ENCODE measurements at regions not wholly inside any gene's neighbourhood (a gene's known extent, or its start where the extent isn't known, plus 50 kb on each side); places are given as distances from the start of the nearest gene placed in this dataset.
"Not testable (repeated sequence)": the region's sequence is repeated elsewhere in the genome, so short reads cannot be mapped to it uniquely, and the experiment has no call there.

DNA sequence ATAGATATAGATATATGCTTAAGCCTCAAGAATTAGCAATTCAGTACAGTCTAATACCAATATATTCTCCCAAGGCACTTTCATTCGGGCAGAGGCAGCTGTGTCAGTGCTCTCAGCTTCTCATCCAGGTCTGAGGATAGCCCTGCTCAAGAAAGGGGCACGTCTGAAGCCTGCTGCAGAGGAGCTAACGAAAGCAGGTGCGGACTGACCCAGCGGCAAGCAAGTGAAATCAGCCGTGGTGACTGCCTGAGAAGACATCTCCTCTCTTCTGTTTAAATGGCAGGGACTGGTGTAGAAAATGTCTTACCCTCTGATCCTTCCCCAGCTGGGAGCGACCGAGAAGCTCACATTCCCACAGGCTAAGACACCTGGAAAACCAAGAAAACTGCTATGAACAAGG is 468.6 kb downstream of the BRD1 start:
- DNase-seq: no peak

DNA sequence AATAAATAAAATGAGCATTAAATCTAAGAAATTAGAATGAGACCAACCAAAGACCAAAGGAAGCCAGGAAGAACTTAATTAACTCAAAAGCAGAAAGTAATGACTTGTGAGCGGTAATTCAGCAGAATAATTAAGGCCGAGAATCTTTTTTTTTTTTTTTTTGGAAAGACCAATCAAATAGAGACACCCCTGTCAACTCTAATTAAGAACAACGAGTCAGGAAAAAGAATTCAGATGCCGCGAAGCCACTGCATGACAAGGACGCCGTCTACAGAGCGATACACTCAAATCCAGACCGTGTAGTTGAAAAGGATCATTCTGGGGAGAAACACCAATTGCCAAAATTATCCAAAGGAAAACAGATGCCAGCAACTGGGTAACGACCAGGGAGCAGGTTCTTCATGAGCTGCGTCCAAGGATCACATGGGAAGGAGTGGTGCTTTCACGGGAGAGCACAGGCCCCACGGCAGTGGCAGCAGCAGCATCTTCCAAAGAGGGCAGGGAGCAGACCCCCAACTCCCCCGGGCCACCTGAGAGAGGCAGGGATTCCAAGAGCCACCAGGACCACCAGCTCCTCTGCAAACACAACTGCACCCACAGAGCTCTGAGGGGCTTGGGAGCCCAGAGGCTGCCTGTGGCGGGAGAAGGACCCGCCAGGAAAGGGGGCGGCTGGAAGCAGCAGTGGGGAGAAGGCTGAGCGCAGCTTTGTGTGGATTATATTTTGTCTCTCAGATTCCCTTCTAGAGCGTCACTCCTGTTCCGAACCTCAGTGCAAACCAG is 469.8 kb downstream of the BRD1 start:
- DNase-seq: no peak

DNA sequence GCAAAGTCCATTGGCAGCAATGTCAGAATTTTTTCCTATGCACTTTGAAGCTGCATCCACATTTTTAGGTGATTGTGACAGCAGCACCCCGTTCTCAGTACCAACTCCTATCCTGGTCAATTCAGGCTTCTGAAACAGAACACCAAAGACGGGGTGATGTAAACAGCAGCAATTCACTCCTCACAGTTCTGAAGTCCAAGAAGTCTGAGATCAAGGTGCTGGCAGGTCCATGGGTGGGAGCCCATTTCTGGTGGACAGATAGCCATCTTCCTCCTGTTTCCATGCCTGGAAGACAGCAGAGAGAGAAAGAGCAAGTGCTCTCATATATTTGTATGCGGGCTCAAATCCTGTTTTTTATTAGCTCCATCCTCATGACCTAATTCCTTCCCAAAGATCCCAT is 471.2 kb downstream of the BRD1 start:
- no peak for DNase-seq

DNA sequence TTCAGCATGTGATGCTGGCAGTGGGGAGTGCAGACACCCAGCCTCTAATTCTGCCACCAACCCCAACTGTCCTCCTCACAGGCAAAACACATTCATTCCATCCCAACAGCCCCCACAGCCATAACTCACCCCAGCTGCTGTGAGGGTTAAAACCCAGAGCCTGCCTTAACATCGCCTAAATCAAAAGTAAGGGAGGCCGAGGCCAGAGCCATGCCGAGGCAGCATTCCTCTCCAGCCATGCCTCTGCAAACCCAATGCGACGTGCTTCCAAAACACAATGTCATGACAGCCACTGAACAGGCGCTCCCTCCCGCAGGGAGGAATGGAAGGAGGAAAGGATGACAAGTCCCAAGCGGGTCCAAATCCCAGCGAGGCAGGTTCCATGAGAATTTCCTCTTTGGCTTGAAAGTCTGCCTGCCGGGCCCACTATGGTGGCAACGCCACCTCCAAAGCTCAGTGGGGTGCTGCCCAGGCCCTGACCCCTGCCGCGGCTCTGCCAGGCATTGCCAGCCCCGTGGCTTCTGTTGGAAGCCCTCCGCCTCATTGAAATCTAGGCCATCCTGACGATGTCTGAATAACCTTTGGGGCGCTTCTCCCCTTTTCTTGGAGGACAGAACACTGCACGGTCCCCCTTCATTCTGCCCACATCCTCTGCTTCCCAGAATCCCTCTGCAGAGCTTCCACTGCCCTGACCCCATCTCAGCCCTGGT is 472.3 kb downstream of the BRD1 start:
- DNase-seq: no peak

DNA sequence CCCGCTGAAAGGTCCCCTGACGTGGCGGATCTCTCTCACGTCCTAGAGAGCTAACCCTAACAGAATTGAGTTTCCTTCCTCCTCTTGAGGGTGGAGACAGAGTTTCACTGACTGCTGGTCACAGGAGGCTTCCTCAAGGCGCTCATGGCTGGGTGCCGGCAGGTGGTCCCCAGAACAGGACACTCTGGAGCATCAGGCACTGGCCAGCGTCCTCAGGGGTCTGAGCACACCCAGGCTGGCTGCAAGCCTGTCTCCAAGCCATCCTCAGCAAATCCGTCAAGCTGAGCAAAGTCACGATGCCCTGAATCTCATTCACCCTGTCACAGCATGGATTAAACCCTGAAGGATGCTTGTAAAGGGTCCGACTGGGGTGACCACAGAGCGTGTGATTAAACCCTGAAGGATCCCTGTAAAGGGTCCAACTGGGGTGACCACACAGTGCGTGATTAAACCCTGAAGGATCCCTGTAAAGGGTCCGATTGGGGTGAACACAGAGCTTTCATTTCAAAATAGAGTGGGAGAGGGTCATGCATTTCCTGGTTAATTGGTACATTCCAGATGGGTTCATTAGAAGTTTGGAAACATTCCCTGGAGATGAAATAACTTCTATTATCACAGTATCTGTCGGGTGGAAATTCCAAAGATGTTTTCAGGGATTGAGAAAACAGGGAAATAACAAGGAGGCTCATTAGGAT is 473.0 kb downstream of the BRD1 start:
- peak in 1 of 2 donors; percentile 2 for DNase-seq

DNA sequence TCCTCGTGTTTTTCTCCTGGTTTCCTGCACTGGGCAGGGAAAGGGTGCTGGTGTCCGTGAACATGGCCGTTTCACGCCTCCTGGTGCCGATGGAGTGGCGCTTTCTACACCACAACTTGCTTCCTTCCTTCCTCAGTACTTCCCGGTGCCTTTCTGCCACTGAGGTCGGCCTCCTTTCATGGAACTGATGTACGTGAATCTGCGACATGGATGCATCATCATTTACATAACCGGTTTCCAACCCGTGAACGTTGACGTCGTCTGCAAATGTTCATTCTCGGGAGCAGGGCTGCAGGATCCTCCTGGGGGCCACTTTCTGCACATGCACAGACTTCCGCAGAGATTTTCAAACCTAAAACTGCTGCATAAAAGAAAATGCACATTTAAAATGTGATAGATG is 474.4 kb downstream of the BRD1 start:
- DNase-seq: no peak

DNA sequence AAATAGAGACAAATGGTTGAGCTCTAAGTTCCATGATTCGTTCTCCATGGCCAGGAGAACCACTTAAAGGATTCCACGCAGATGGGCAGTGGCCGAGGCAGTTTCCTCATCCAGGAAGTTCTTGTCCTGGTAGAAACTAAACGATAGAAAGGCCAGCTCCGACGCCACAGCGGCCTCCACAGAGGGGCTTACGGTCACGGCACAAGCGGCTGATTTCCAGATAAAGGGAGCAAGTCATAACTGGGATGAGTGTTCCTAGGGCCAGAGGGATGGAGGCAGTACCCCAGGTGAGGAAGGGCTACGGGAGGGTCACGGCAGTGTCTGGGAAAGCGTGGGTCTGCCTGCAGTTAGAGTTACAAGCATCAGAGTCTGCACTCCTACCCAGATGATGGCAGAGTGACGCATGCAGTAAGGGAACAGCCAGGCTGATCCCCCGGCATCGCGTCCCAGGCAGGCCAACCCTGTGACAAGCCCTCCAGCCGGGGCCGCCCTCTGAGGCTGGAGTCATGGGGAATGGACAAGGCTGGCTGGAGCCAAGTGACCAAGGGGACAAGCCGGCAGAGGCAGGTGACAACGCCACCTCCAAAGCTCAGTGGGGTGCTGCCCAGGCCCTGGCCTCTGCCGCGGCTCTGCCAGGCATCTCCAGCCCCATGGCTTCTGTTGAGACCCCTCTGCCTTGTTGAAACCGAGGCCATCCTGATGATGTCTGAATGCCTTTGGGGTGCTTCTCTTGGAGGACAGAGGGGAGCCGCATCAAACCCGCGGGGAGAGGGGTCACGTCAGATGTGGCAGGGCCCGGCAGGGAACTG is 475.1 kb downstream of the BRD1 start:
- DNase-seq: no peak

DNA sequence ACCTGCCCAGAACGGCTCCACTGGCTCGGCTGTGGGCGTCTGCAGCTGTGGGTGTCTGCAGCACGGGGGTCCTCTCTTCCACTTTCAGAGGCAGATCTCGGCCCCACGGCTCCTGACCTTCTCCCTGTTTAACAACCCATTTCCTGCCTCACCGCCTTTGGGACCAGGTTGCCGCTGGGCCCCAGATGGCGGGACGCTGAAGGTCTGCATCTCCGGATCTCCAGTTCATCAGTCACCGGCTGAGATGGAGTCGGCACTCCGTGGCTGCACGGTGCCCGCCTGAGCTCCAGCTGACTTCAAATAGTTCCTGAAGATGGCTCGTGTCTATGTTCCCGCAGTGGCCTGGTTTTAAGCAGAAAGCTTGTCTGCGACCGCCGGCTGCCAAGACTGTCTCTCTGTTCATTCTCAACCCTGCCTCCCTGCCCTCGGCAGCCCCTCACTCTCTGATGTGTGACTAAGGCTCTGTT is 475.9 kb downstream of the BRD1 start:
- DNase-seq: no peak

DNA sequence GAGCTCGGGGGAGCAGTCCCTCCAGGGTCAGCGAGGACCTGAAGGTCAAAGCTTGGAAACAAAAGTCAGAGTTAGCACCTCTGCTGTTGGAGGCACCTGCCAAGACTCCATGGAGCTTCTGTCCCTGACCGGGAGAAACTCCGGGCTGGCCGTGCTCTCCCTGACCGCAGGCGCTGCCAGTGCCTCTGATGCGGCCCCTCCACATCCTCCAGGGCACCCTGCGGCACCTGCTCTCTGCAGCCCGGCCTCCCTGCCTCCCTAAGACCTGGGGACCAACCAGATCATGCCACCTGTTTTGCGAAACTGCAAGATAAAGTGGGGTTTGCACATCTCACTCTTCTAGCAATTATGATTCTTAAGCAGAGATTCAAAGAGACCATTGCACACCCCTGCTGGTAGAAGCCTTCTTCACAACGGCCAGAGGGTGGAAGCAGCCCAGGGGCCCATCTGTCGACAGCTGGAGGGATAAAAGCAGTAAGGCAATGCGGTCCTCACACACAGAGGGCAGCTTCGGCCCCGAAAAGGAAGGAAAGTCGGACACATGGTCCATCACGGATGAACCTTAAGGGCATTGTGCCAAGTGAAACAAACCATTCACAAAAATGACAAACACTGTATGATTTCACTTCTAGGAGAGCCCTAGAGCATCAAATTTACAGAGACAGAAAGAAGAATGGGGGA is 477.1 kb downstream of the BRD1 start:
- DNase-seq: no peak

DNA sequence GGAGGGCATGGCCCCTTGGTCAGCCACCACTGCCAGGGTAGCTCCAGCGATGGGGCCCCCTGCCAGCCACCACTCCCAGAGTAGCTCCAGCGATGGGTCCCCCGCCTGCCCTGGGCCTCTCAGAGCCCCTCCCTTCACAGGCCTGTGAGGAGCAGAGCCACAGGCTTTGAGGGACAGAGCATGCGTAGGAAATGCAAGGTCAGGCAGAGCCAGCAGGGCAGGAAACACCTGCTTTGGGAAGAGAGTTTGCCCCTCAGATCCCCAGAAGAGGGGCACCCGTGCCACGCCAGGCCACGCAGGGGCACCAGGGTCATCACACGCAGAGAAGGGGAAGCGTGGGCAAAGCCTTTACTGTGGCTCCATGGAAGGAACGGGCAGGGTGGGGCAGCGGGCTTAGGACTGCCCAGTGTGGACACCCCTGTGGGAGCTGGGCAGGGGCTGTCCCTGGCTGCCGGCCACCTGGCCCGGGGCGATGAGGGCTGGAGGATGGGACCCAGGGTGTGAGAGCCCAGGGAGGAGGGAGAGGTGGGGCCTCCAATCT is 477.8 kb downstream of the BRD1 start:
- no peak for DNase-seq

DNA sequence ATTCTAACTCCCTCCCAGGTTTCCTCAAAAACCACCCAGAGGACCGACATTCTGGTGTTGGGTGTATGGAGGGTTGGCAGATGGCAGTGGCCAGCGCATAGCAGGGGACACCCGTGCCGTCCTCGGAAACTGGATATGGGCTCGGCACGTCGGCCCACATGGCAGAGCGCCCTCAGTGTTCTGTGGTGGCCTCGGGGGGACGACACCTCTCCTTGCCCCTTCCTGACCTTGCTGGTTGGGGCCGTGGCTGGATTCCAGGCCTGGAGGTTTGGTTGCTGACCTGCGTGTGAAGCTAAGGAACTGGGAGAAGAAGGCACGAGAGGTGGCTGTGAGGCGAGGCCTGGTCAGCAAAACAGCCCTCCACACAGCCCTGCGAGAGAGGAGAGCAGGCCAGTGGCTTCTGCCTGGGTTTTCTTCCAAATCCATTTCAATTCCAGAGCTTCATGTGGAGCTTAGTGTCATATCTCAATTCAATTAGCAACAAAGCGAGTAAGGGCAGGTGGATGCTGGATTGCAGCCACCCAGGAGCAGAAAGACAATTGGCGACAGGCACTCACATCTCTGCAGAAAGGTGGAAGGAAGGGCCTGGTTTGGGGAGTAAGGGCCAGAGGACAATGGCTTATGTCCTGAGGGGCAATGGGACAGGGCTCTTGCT is 478.4 kb downstream of the BRD1 start:
- DNase-seq: no peak

DNA sequence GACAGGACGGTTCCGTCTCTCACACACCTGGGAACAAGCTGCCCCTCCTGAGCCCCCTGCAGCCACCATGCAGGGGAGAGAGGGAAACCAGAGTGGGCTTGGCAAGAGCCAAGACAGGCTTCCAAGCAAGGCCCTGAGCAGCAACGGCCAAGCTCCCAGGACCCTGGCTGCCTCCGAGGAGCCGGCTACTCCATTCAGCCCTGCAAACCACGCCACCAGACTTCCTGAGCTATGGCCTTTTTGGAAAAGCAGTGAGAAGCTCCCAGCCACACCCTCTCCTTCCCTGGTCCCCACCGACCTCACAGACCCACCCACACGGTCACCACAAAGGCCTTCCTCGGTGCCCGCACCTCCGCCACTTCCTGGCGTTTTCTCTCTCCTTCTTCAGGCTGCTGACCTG is 479.0 kb downstream of the BRD1 start:
- no peak for DNase-seq

DNA sequence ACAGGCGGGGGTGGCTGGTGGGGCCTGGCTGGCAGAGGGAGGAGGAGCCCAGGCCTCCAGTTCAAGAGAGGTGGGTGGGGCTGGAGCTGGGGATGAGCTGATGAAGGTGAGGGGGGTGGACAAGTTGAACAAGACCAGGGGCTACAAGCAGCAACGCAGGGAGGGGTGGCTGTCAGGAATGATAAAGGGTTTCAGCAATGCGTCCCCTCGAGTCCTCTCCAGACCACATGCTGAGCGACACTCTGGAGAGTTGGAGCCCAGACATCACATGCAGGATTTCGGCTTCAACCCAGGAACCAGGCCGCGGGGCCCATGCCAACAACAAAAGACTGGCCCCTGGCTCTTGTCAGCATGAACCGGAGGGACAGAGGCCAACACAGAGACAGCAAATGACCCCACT is 480.3 kb downstream of the BRD1 start:
- DNase-seq: no peak

DNA sequence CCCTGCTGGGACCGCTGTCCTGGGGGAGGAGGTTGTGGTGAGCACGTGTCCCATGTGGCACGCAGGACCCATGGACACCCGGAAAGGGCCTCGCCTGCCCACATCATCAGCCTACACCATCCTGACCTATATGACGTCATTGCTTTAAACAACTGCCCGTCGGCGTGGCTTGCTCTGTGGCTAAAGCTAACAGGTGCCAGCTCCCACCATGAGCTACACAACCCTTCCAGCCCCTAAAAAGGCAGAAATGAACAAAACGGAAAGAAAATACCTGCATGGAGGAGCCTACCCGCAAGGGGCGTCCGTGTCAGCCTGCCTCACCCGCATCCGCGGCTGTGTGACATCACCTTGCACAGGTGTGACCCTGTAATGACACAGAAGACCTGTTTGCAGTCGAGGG is 481.8 kb downstream of the BRD1 start:
- DNase-seq: no peak

DNA sequence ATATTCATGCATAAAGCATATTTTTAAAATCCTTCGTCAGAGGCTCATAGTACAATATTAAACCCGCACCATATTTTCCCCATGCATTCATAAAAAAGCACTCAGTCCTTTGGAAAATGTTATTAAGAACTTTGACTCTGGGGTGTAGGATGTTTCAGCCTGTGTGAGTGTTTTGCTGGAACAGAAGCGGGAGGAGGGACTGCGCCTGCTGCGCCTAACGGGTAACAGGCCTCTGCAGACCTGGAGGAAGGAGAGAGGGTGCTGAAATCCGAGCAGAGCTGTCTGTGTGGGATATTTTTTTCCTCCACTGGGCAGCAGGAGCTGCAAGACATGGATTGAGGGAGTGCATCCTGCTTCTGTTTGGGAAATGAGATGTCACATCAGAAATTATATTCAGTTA is 483.0 kb downstream of the BRD1 start:
- DNase-seq: no peak

DNA sequence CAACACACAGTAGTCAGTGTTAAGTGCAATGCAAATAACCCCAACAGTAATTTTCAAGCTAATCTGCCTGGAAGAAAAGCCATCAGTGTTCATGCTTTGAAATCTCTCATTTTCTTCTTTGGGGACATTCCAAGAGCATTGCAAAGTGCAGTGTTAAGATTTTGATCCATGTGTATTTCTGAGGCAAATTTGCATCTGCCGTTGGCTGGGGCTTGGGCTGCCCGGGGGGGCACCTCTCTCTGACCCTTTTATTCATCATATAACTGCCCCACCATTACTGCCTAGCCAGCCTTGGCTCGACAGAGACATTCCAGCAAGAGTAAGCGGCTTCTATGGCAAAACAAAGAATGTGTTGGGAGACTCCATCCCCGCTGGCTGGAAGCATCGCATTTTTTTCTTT is 483.5 kb downstream of the BRD1 start:
- DNase-seq: no peak

DNA sequence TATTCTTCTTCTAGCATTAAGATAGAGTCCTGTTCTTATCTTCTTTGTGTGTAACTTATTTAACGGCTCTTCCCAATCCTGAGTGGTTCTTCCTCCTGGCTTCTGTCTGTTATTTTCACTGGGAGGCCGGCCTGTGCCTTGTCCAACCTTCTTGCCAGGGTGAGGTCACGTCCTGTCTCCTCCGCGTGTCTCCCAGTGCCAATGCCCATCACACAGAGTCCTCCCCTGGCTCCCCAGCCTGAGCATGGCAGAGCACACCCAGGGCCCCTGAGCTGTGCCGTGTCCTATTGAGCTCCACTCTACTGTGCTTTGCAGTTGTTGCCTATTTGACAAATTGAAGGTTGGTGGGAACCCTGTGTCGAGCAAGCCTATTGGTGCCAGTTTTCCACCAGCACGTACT is 487.3 kb downstream of the BRD1 start:
- no peak for DNase-seq

DNA sequence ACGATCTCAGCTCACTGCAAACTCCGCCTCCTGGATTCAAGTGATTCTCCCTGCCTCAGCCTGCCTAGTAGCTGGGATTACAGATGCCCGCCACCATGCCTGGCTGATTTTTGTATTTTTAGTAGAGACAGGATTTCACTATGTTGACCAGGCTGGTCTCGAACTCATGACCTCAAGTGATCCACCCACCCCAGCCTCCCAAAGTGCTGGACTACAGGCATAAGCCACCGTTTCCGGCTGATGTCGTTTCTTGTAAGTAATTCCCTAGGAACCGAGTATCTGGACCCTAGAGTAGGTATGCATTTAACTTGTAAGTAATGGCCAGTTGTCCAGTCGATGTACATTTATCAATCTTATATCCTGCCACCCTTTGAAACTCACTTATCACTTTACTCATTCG is 491.2 kb downstream of the BRD1 start:
- not testable (repeated sequence) for DNase-seq

DNA sequence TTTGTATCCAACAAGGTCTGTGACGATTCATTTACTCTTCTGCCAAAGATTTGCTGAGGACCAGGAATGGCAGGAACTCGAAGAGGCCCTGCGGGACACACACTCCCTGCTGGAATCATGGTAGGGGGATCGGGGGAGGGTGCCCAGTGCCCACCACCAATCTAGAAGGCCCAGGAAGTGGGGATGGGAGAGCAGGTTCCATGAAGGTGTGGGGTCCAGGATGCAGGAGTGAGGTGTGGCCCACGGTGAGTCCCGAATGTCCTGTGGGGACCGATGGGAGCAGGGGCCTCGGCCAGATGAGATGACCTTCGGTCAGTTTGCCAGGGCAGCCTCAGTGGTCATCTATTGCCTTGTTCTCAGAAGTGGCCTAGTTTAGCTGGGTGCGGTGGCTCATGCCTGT is 492.7 kb downstream of the BRD1 start:
- no peak for DNase-seq

DNA sequence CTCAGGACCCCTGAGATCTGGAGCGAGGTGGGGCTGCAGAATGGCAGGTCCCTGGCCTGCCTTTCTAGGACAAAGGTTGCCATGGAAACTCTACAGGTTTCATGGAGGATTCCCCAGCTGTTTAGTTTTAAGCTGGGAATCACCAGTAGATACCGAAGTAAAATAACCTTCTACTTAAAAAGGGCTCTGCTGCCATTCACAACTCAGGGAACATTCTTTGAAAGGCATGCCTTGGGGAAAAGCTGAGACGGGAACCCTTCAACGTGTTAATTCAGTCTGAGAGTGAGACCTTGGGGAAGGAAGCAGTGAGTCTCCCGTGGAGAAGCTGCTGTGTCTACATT is 493.3 kb downstream of the BRD1 start:
- no peak for DNase-seq

DNA sequence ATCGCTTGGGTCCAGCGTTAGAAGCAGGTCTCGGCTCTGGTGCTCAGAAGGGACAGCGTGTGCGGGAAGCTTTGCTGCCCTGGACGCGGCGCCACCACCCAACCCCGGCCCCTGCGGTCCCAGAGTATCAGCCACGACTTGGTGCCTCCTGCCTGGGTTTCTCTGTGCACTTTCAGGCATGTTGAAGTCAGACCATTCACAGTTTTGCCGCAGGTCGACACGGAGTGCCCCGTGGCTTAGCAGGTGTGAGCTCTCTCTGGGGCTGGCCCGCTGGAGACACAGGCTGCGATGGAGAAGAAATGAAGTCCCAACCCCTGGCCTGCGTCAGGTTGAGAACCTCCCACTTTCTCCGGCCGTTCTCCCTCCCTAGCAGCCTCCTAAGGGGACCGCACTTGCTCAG is 494.5 kb downstream of the BRD1 start:
- no peak for DNase-seq

DNA sequence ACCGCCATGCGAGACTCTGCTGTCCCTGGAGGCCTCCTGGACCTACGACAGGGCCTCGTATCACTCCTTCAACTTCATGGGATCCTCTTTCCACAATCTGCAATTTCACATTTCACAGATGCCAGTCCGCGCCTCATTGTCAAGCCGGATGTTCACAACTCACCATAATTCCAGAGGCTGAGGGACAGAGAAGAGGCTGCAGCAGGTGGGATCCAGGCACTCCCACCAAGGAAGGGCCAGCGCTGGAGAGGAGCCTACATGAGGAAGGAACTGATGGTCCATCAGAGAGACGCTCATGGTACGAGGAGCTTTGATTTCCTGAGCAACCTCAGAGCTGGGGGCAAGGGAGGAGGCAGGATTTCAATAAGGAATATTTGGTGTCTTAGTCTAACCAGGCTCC is 495.0 kb downstream of the BRD1 start:
- DNase-seq: no peak

Measured in inflammatory macrophage treated with lipopolysaccharide for 1 hour (primary cell).